BJ (cell line): ENCODE measurements at regions not wholly inside any gene's neighbourhood (a gene's known extent, or its start where the extent isn't known, plus 50 kb on each side); places are given as distances from the start of the nearest gene placed in this dataset.

Experiments used
- CTCF ChIA-PET: fragments of 350-600 bp; formaldehyde crosslinking; extraction: SDS; loops from one replicate; lab custom pipeline; 2021; ENCODE audit warnings: antibody characterized with exemption, inconsistent platforms; lab: Yijun Ruan, JAX
- POLR2A ChIA-PET: fragments of 300-600 bp; sonication (Branson Sonifier 250); formaldehyde crosslinking; extraction: SDS; loops from one replicate; lab custom pipeline; 2021; ENCODE audit warnings: antibody characterized with exemption; lab: Charles Lee
- DNase-seq: peaks from one replicate; pipeline ENCODE4 v3.0.0-alpha.2; 2011; ENCODE audit warnings: low read depth
- H3K27me3 ChIP-seq: 2 replicates; pipeline ENCODE4 v1.6.0; 2011; ENCODE audit warnings: low read length; ENCODE audit not compliant: control insufficient read depth, insufficient read depth
- H3K36me3 ChIP-seq: 2 replicates; pipeline ENCODE4 v1.5.1; 2011; ENCODE audit warnings: low read length; ENCODE audit not compliant: control insufficient read depth, insufficient read depth
- H3K4me3 ChIP-seq: 2 replicates; pipeline ENCODE4 v1.5.1; 2011; ENCODE audit warnings: low read depth, mild to moderate bottlenecking, control low read depth, low read length
- TF ChIP-seq, protein P1 (sequence below): IDR thresholded peaks from 2 replicates; pipeline ENCODE4 v1.5.1; 2011; ENCODE audit warnings: low read depth, mild to moderate bottlenecking, control low read depth, inconsistent platforms, low read length, moderate library complexity; ENCODE audit not compliant: insufficient read depth

DNA sequence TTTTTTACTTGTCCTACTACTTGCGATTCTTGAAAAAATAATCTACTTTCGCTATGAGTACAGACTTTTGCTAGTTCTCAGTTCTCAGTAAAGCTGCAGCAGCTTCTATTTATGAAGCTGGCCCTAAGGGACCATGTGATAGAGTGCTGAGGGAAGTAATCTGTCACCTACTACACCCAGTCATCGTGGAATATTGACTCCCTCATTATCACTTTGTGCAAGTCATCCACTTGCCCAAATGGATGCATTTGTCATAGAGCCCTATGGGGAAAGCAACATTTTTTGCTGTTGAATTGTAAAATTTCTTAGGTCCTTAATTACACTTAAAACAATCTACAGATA lies 1919.8 kb downstream of the SUCLG1 start:
- no peaks in the 10 kb centered on the region for H3K27me3 ChIP-seq
- H3K4me3 ChIP-seq: no peak overlapping the region
- POLR2A ChIA-PET: no interaction called here
- CTCF ChIA-PET: no interaction called here
- no peak for DNase-seq
- no peaks in the 10 kb centered on the region for H3K36me3 ChIP-seq
- TF ChIP-seq, protein P1, sequence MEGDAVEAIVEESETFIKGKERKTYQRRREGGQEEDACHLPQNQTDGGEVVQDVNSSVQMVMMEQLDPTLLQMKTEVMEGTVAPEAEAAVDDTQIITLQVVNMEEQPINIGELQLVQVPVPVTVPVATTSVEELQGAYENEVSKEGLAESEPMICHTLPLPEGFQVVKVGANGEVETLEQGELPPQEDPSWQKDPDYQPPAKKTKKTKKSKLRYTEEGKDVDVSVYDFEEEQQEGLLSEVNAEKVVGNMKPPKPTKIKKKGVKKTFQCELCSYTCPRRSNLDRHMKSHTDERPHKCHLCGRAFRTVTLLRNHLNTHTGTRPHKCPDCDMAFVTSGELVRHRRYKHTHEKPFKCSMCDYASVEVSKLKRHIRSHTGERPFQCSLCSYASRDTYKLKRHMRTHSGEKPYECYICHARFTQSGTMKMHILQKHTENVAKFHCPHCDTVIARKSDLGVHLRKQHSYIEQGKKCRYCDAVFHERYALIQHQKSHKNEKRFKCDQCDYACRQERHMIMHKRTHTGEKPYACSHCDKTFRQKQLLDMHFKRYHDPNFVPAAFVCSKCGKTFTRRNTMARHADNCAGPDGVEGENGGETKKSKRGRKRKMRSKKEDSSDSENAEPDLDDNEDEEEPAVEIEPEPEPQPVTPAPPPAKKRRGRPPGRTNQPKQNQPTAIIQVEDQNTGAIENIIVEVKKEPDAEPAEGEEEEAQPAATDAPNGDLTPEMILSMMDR: no peak

DNA sequence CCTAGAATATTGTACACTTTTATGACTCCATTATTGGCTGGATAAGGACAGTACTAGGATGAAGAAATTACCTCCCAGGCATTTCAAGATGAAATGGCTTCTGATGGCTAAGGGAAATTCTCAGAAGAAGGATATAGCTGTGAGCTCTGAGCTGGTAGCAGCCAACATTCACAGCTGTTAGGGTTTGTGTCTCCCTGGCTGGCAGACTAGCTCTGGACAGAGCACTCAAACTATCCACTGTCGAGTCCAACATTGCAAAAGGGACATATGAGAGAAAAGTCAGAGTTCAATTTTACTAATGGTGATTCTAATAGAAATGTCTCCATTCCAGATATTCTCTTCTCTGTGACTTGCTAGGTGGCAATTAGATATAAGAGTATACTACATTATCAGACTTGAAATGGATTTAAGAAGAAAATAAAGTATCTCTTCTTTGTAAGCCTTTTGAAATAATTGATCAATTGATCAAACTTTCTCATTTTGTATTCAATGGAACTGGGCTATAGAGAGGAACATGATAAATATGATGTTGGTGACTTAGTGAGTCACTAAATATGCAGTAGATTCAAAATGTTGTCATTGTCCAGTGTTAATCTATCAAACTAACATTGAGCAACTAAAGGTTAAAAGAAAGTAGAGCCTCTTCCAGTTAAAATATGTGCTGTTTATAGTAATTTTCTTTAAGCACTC lies 1920.3 kb downstream of the SUCLG1 start:
- ChIA-PET CTCF (no interaction called here), POLR2A (no interaction called here)
- no peak for DNase-seq
- no peak overlapping the region for H3K4me3 ChIP-seq
- no peaks in the 10 kb centered on the region for H3K27me3 ChIP-seq
- H3K36me3 ChIP-seq: no peaks in the 10 kb centered on the region
- TF ChIP-seq, protein P1: no peak

DNA sequence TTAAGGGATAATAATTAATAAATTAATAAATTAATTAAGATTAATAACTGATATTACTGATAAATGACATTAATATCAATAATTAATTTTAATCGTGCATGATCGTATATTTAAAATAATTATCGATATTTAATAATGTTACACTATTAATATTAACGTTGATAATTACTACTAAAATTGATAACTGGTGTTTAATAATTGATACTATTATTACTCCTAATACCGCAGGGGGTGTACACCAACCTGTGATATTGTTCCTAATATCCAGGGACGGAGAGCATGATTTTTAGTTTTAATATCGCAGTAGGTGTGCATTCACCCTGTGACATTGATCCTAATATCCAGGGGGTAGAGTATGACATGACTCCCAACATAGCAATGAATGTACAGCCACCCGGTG lies 1930.8 kb downstream of the SUCLG1 start:
- no peak overlapping the region for H3K4me3 ChIP-seq
- ChIA-PET POLR2A (no interaction called here), CTCF (no interaction called here)
- no peak for DNase-seq
- H3K27me3 ChIP-seq: no peaks in the 10 kb centered on the region
- no peaks in the 10 kb centered on the region for H3K36me3 ChIP-seq
- TF ChIP-seq, protein P1: no peak

DNA sequence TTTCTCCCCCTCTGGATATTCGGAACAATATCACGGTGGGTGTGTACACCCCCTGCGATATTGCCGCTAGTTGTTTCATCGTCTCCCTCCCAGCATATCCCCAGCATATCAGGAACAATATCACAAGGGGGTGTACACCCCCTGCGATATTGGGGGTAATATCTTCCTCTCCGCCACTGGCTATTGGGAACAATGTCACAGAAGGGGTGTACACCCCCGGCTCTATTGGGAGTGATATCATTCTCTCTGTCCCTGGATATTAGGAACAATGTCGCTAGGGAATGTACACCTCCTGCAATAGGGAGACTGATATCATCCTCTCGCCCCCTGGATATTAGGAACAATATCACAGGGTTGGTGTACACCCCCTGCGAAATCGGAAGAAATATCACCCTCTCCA lies 1932.0 kb downstream of the SUCLG1 start:
- TF ChIP-seq, protein P1: no peak
- POLR2A ChIA-PET: no interaction called here
- no peak overlapping the region for H3K4me3 ChIP-seq
- no peaks in the 10 kb centered on the region for H3K36me3 ChIP-seq
- DNase-seq: no peak
- H3K27me3 ChIP-seq: no peaks in the 10 kb centered on the region
- CTCF ChIA-PET: no interaction called here

DNA sequence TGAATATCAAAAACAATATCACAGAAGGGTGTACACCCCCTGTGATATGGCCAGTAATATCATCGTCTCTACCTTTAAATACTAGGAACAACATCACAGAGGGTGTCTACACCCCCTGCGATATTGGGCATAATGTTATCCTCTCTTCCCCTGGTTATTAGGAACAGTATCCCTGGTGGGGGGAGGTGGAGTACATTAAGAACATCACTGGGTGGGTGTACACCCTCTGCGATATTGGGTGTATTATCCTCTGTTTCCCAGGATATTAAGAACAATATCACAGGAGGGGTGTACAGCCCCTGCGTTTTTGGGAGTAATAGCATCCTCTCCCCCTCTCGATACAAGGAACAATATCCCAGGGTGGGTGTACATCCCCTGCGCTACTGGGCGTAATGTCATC lies 1932.8 kb downstream of the SUCLG1 start:
- ChIA-PET POLR2A (no interaction called here), CTCF (no interaction called here)
- TF ChIP-seq, protein P1: no peak
- Histone ChIP-seq H3K4me3 (no peak overlapping the region), H3K36me3 (no peaks in the 10 kb centered on the region), H3K27me3 (no peaks in the 10 kb centered on the region)
- DNase-seq: no peak
